Kidney (tissue), 13 donors: ENCODE measurements at regions not wholly inside any gene's neighbourhood (a gene's known extent, or its start where the extent isn't known, plus 50 kb on each side); places are given as distances from the start of the nearest gene placed in this dataset.

Experiments used
- DNase-seq, 5 donors: peaks; one replicate each; pipeline ENCODE4 v3.0.0-alpha.2; 2013 to 2020
- FAIRE-seq: peaks from 2 replicates; lab custom pipeline; 2012; peaks lifted over from hg19 to GRCh38; lab: Jason Lieb, UNC
- H3K27ac ChIP-seq, 2 donors: one replicate each; pipeline ENCODE4 v1.7.0; 2013; ENCODE audit warnings: low read depth in 2 of 2, low read length in 2 of 2, inconsistent platforms in 1 of 2
- H3K27me3 ChIP-seq: one replicate; pipeline ENCODE4 v1.7.1; 2013; ENCODE audit warnings: low read length, inconsistent platforms; ENCODE audit not compliant: control insufficient read depth, insufficient read depth
- H3K36me3 ChIP-seq, 3 donors: one replicate each; pipeline versions ENCODE4 v1.7.0 to v1.7.1; 2013; ENCODE audit warnings: low read length in 3 of 3, control low read depth in 1 of 3, inconsistent platforms in 1 of 3; ENCODE audit not compliant: insufficient read depth in 3 of 3, control insufficient read depth in 2 of 3
- H3K4me1 ChIP-seq, 3 donors: one replicate each; pipeline versions ENCODE4 v1.7.0 to v1.7.1; 2013; ENCODE audit warnings: low read length in 3 of 3, inconsistent platforms in 1 of 3, low read depth in 1 of 3; ENCODE audit not compliant: control insufficient read depth in 2 of 3, insufficient read depth in 2 of 3
- H3K4me3 ChIP-seq, 3 donors: one replicate each; pipeline versions ENCODE4 v1.7.0 to v1.8.1; 2013; ENCODE audit warnings: low read length in 3 of 3, control low read depth in 1 of 3, inconsistent platforms in 1 of 3
- H3K9ac ChIP-seq, 3 donors: one replicate each; pipeline versions ENCODE4 v1.7.0 to v1.7.1; 2013; ENCODE audit warnings: low read length in 3 of 3, control low read depth in 1 of 3, inconsistent platforms in 1 of 3
- H3K9me3 ChIP-seq, 3 donors: one replicate each; pipeline versions ENCODE4 v1.7.0 to v1.7.1; 2013; ENCODE audit warnings: low read length in 3 of 3, control low read depth in 1 of 3, inconsistent platforms in 1 of 3; ENCODE audit not compliant: control insufficient read depth in 2 of 3, insufficient read depth in 1 of 3
- CTCF ChIP-seq: IDR thresholded peaks from 3 replicates; pipeline ENCODE4 v1.5.1; 2012; ENCODE audit warnings: mild to moderate bottlenecking, moderate library complexity, borderline replicate concordance; ENCODE audit not compliant: insufficient read depth; ENCODE audit errors: extremely low read depth
- intact Hi-C: fragments of 100-400 bp; cut with DNase I; formaldehyde crosslinking; loops from one replicate; pipeline ENCODE4 v1.11.1; 2022
- donor health status: control.
- donor health status: control.
- donor health status: control.
- donor health status: control.
- donor health status: control.
- donor health status: DM: yes; HTN: yes; CAD: no.
- donor health status: Normal renal cell carcinoma (clear cell type).

GRCh38 chr2:5373200-5373599 is 319.0 kb upstream of the SOX11 start:
- Histone ChIP-seq H3K36me3 (no peaks in the 10 kb centered on the region), H3K9me3 (no peaks in the 10 kb centered on the region), H3K4me3 (peak overlapping the region in 1 of 3 donors; percentile 42), H3K27me3 (no peaks in the 10 kb centered on the region), H3K27ac (no peak overlapping the region), H3K9ac (no peak overlapping the region), H3K4me1 (peaks cover 0 to 3% (median 0%) of the 10 kb centered on the region in 3 donors)
- no peak for TF ChIP-seq CTCF
- intact Hi-C loops = no loop called here
- DNase-seq (peak in 4 of 5 donors; percentile 76 to 91 (median 82)), FAIRE-seq (no peak)

GRCh38 chr2:5374762-5375161 is 317.4 kb upstream of the SOX11 start:
- Histone ChIP-seq H3K9me3 (no peaks in the 10 kb centered on the region), H3K4me1 (peaks cover 0 to 3% (median 0%) of the 10 kb centered on the region in 3 donors), H3K36me3 (no peaks in the 10 kb centered on the region), H3K27ac (no peak overlapping the region), H3K4me3 (no peak overlapping the region), H3K27me3 (no peaks in the 10 kb centered on the region), H3K9ac (no peak overlapping the region)
- TF ChIP-seq CTCF = no peak
- no peak for FAIRE-seq
- intact Hi-C loops = no loop called here
- peak in 1 of 5 donors; percentile 40 for DNase-seq

GRCh38 chr2:5377323-5377722 is 314.9 kb upstream of the SOX11 start:
- DNase-seq (no peak), FAIRE-seq (no peak)
- Histone ChIP-seq H3K9me3 (no peaks in the 10 kb centered on the region), H3K4me3 (no peak overlapping the region), H3K27ac (no peak overlapping the region), H3K27me3 (no peaks in the 10 kb centered on the region), H3K36me3 (no peaks in the 10 kb centered on the region), H3K9ac (no peak overlapping the region), H3K4me1 (peaks cover 0 to 3% (median 0%) of the 10 kb centered on the region in 3 donors)
- TF ChIP-seq CTCF = no peak
- intact Hi-C loops = no loop called here

- no peak for TF ChIP-seq CTCF
- no peak for DNase-seq
- FAIRE-seq = no peak
These were observed 312.4 kb upstream of the SOX11 start for GRCh38 chr2:5379811-5380210.

More at GRCh38 chr2:5379811-5380210, 312.4 kb upstream of the SOX11 start:
- Histone ChIP-seq H3K27me3 (no peaks in the 10 kb centered on the region), H3K36me3 (no peaks in the 10 kb centered on the region), H3K4me3 (no peak overlapping the region), H3K27ac (no peak overlapping the region), H3K4me1 (peaks cover 0 to under 1% (median 0%) of the 10 kb centered on the region in 3 donors), H3K9ac (no peak overlapping the region), H3K9me3 (no peaks in the 10 kb centered on the region)
- intact Hi-C loops = no loop called here
